GM13976 (cell line): ENCODE measurements at regions not wholly inside any gene's neighbourhood (a gene's known extent, or its start where the extent isn't known, plus 50 kb on each side); places are given as distances from the start of the nearest gene placed in this dataset.

Experiments
- DNase-seq: peaks from one replicate; pipeline ENCODE4 v3.0.0; 2012; ENCODE audit warnings: low spot score
- in situ Hi-C: fragments of 300-500 bp; cut with MboI; formaldehyde crosslinking; loops from one replicate; pipeline ENCODE4 v1.12.0; 2022; ENCODE audit warnings: low sequenced_read_pairs, mixed read lengths, inconsistent platforms; ENCODE audit not compliant: unreplicated experiment
- TF ChIP-seq, protein P1 (sequence below): IDR thresholded peaks from 2 replicates; pipeline ENCODE4 v1.5.1; 2012; ENCODE audit warnings: borderline replicate concordance, mild to moderate bottlenecking; ENCODE audit not compliant: insufficient read depth; ENCODE audit errors: extremely low read depth, missing control alignments, control extremely low read depth

DNA sequence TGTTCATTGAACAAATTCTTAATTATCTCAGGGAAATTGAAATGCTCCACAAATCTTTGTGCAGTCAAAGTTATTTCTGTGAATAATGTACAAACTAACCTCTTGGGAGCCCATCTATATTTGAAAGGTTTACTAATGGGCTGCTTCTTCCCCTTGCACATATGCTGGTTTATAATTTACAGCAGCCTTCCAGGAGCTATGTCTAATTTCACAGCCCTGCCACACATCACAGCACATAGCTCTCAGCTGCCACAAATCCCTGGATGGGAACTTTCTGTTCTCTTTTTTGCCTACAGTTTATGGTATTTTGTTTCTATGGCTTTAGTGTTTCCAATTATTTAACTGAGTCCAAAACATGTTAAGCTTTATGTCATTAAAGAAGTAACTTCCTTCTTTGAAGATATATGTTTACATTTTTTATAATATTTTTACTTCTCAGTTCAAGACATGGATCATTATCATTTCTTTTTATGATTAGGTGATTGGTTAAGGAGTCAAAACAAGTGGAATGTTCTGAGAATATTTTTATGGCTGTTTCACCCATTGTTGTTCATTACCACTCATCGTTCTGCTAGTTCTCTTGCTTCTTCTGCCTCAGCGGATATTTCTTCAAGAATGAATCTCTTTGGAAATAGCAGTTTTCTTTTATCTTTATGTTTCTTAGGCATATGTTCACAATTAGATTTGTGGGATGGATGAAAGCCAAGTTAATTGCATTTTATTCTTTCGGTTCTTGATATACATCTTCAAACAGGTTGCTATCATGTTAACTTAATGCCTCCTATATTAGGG lies 475.6 kb upstream of the MIS18BP1 start:
- DNase-seq, result no peak
- TF ChIP-seq, protein P1, sequence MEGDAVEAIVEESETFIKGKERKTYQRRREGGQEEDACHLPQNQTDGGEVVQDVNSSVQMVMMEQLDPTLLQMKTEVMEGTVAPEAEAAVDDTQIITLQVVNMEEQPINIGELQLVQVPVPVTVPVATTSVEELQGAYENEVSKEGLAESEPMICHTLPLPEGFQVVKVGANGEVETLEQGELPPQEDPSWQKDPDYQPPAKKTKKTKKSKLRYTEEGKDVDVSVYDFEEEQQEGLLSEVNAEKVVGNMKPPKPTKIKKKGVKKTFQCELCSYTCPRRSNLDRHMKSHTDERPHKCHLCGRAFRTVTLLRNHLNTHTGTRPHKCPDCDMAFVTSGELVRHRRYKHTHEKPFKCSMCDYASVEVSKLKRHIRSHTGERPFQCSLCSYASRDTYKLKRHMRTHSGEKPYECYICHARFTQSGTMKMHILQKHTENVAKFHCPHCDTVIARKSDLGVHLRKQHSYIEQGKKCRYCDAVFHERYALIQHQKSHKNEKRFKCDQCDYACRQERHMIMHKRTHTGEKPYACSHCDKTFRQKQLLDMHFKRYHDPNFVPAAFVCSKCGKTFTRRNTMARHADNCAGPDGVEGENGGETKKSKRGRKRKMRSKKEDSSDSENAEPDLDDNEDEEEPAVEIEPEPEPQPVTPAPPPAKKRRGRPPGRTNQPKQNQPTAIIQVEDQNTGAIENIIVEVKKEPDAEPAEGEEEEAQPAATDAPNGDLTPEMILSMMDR, result no peak
- in situ Hi-C loops, result no loop called here

DNA sequence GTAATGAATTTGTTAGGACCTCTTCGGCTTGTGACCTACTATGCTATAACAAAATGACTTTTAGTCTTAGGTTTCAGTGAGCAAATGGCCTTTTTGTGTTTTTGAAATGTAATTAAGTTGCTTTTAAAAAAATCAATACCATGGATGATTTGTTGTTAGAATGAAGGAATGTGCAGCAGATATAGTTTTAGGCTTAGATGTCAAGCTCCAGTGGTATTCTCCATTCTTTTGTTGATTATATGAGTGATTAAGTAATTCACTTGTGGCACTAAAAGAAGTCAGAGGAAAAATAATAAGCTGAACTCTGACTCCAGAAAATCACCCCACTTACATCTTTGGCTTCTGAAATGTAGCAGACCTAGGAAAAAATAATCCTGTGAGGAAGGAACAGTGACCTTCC lies 474.1 kb upstream of the MIS18BP1 start:
- in situ Hi-C loops, result no loop called here
- TF ChIP-seq, protein P1, result no peak
- DNase-seq, result no peak

DNA sequence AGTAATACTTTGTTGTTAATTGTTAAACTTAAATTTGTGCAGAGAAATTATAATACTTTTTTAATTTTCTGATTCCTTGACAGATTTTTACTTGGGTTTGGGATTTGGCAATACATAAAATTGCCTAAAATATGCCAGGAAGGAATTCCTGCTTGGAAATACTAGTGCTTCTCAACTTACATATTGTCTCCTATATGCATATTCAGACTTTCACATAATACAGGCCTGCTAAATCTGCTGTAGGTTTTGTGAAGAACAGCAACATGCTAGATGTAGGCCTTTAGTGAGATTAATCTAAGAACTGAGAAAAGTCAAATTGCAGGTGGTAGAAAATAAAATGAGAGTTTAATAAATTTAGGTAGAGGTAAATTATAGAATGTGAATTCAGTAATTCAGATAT lies 468.5 kb upstream of the MIS18BP1 start:
- TF ChIP-seq, protein P1, result no peak
- DNase-seq, result no peak
- in situ Hi-C loops, result no loop called here

DNA sequence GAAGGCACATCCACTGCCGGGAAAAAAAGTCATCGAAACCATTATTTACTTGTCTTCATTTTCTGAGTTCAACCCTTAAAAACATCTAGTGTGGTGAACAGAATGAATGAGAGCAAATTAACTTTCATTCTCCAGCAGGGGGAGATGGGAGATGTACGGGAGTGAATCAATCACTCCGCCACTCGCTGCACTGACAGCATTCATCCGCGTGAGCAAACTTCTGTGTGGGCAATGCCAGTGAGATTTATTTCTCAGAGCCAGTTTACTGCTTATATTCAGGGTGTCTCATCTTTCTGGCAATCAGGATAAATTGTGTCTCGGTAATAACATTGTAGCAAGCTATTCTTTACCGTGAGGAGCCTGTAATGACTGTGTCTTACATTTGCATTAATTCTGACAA lies 463.6 kb upstream of the MIS18BP1 start:
- in situ Hi-C loops, result no loop called here
- TF ChIP-seq, protein P1, result no peak
- no peak for DNase-seq

DNA sequence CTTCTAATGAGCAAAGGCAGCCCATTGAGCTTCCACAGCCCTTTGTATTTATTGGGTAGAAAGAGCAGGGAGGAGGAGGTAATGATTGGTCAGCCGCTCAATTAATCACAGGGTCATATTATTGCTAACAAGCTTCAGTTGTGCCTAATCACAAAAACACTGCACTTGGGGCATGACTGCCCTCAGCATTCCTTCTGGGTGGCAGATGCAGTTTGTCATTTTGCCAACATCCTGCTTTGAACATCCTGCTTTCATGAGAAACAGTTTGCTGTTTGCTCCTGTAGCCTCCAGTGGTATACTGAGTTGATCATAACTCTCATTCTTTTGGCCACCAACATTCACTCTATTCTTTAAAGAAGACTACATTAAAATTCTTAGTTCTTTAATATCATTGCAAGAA lies 462.9 kb upstream of the MIS18BP1 start:
- DNase-seq, result no peak
- in situ Hi-C loops, result no loop called here
- TF ChIP-seq, protein P1, result no peak

DNA sequence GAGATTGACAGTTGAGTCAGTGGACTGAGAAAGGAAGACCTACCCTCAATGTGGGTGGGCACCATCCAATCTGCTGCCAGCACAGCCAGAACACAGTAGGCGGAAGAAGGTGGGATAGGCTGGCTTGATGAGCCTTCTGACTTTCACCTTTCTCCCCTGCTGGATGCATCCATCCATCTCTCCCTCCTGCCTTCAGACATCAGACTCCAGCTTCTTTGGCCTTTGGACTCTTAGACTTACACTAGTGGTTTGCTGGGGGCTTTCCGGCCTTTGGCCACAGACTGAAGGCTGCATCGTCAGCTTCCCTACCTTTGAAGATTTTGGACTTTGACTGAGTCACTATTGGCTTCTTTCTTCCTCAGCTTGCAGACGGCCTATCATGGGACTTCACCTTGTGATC lies 456.5 kb upstream of the MIS18BP1 start:
- in situ Hi-C loops, result no loop called here
- TF ChIP-seq, protein P1, result no peak
- no peak for DNase-seq

DNA sequence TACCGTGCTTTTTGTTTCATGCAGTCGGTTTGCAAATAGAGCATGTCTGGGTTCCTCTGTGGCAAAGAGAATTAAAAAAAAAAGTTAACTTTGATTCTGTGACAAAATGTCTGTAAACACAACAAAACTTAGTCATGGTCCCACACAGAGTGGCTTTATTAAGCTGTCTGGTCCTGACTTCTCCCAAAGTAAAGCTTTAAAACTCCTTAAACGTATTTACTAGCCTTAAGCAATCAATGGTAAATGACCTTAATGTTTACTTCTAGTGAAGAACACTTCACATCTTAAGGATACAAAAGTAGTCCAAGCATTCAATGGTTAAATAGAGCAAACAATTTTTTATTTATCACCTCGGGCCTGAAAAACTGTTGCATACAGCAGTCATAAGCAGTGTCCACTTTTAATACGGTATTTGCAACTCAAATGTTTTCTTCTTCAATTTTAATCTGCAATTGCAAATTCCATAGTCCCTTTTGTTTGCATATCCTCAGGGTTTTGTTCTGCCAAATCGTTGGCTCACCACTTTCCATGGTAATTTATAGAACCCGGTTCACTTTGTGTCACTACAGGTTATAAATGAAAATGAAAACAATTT lies 453.0 kb upstream of the MIS18BP1 start:
- TF ChIP-seq, protein P1, result no peak
- DNase-seq, result no peak
- in situ Hi-C loops, result no loop called here
